GM12878 (cell line): ENCODE measurements at regions not wholly inside any gene's neighbourhood (a gene's known extent, or its start where the extent isn't known, plus 50 kb on each side); places are given as distances from the start of the nearest gene placed in this dataset.

ENCODE experiments used
- ATF3 ChIP-seq: IDR thresholded peaks from 2 replicates; pipeline ENCODE4 v1.6.1; 2011; ENCODE audit warnings: low read depth, mild to moderate bottlenecking, low read length, moderate library complexity, borderline replicate concordance; ENCODE audit errors: extremely low read depth
- CBX5 ChIP-seq: sonication (generic); IDR thresholded peaks from 2 replicates; pipeline ENCODE4 v1.6.1; 2016; ENCODE audit warnings: low read depth, moderate library complexity, mild to moderate bottlenecking, inconsistent platforms
- CTCF ChIP-seq, 3 experiments: IDR thresholded peaks in 2 of 3; conservative IDR thresholded peaks in 1 of 3; 2 replicates each; pipeline ENCODE4 v1.5.1; 2011; ENCODE audit warnings: low read depth in 3 of 3, low read length in 3 of 3, mild to moderate bottlenecking in 3 of 3, control low read depth in 2 of 3, moderate library complexity in 2 of 3, inconsistent platforms in 1 of 3, mixed read lengths in 1 of 3; ENCODE audit not compliant: control insufficient read depth in 2 of 3, insufficient read depth in 1 of 3; ENCODE audit errors: extremely low read depth in 1 of 3
- EGR1 ChIP-seq, 2 experiments: IDR thresholded peaks; 1 replicate in 1 of 2; 2 replicates in 1 of 2; pipeline ENCODE4 v1.6.1; 2011 to 2012; ENCODE audit warnings: low read depth in 2 of 2, low read length in 2 of 2, borderline replicate concordance in 1 of 2, mild to moderate bottlenecking in 1 of 2, moderate library complexity in 1 of 2
- FOXK2 ChIP-seq: fragments of 450-650 bp; IDR thresholded peaks from 2 replicates; pipeline ENCODE4 v1.6.1; 2017; ENCODE audit warnings: mild to moderate bottlenecking, moderate library complexity
- JUND ChIP-seq: IDR thresholded peaks from 2 replicates; pipeline ENCODE4 v1.6.1; 2012; ENCODE audit warnings: low read depth, mild to moderate bottlenecking, low read length, improper control_type of control experiment, moderate library complexity
- SPI1 ChIP-seq: IDR thresholded peaks from 2 replicates; pipeline ENCODE4 v1.6.1; 2011; ENCODE audit warnings: low read depth, mild to moderate bottlenecking, low read length, moderate library complexity, borderline replicate concordance; ENCODE audit not compliant: insufficient read depth
- YBX1 ChIP-seq: fragments of 450-650 bp; IDR thresholded peaks from 2 replicates; pipeline ENCODE4 v1.6.1; 2016; ENCODE audit warnings: antibody characterized with exemption
- YY1 ChIP-seq: IDR thresholded peaks from 2 replicates; pipeline ENCODE4 v1.6.1; 2011; ENCODE audit warnings: low read depth, mild to moderate bottlenecking, low read length
- TF ChIP-seq, protein P1 (sequence below): IDR thresholded peaks from 2 replicates; pipeline ENCODE4 v1.6.1; 2012; ENCODE audit warnings: low read depth, low read length, improper control_type of control experiment

DNA sequence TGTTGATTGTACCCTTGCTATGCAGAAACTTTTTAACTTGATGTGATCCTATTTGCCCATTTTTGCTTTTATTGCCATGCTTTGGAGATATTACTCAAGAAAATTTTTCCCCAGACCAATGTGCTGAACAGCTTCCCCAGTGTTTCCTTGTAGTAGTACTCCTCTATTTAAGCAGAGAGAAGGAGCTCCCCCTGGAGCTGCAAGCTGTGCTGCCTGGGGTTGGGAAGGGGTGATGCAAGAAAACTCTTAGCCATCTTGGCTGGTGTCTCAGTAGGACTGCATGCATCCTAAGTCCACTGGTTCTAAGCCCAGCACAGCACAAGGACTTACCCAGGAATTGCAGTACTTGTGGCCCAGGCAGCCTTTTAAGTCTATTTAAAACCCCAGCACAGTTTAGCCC is 121.6 kb downstream of the NTMT2 start:
- TF ChIP-seq JUND (no peak), CBX5 (no peak), YY1 (no peak), YBX1 (no peak), ATF3 (no peak), SPI1 (no peak), CTCF (IDR thresholded peaks at IDR 0.05 in 2 of 3, conservative IDR thresholded peaks at IDR 0.05 in 1 of 3; ENCODE audit: control insufficient read depth in 2 of 3, extremely low read depth in 1 of 3, insufficient read depth in 1 of 3, low read depth in 3 of 3, low read length in 3 of 3) (no peak), EGR1 (IDR thresholded peaks at IDR 0.05; ENCODE audit: borderline replicate concordance in 1 of 2, low read depth in 2 of 2, low read length in 2 of 2) (no peak), FOXK2 (no peak)
- TF ChIP-seq, protein P1, sequence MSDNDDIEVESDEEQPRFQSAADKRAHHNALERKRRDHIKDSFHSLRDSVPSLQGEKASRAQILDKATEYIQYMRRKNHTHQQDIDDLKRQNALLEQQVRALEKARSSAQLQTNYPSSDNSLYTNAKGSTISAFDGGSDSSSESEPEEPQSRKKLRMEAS: no peak
